Transverse colon (tissue), 4 donors: ENCODE measurements at regions not wholly inside any gene's neighbourhood (a gene's known extent, or its start where the extent isn't known, plus 50 kb on each side); places are given as distances from the start of the nearest gene placed in this dataset.

Source experiments
- CTCF ChIP-seq, 5 experiments: fragments of 200-600 bp in 3 of 5; fragments of 450-650 bp in 2 of 5; sonication (generic) in 3 of 5; IDR thresholded peaks; 1 replicate in 2 of 5; 2 replicates in 3 of 5; pipeline ENCODE4 v1.5.1; 2016 to 2017; ENCODE audit warnings: antibody characterized with exemption in 5 of 5, inconsistent platforms in 3 of 5, mild to moderate bottlenecking in 2 of 5, moderate library complexity in 1 of 5
- EP300 ChIP-seq: sonication (generic); formaldehyde crosslinking; IDR thresholded peaks from one replicate; pipeline ENCODE4 v1.6.1; 2017; ENCODE audit warnings: antibody characterized with exemption, low read depth
- POLR2A ChIP-seq: fragments of 450-650 bp; IDR thresholded peaks from one replicate; pipeline ENCODE4 v1.6.1; 2016; ENCODE audit warnings: antibody characterized with exemption, mild to moderate bottlenecking, moderate library complexity
- POLR2AphosphoS5 ChIP-seq, 3 donors: sonication (generic); formaldehyde crosslinking; IDR thresholded peaks; one replicate each; pipeline ENCODE4 v1.6.1; 2016; ENCODE audit warnings: antibody characterized with exemption in 3 of 3

- TF ChIP-seq CTCF (IDR thresholded peaks at IDR 0.05) (no peak), EP300 (no peak), POLR2AphosphoS5 (IDR thresholded peaks at IDR 0.05) (no peak), POLR2A (no peak)
These were observed 53.7 kb upstream of the IER5L start for GRCh38 chr9:129231759-129232158.
